ENCODE measurements at regions not wholly inside any gene's neighbourhood (a gene's known extent, or its start where the extent isn't known, plus 50 kb on each side); places are given as distances from the start of the nearest gene placed in this dataset.

DNA sequence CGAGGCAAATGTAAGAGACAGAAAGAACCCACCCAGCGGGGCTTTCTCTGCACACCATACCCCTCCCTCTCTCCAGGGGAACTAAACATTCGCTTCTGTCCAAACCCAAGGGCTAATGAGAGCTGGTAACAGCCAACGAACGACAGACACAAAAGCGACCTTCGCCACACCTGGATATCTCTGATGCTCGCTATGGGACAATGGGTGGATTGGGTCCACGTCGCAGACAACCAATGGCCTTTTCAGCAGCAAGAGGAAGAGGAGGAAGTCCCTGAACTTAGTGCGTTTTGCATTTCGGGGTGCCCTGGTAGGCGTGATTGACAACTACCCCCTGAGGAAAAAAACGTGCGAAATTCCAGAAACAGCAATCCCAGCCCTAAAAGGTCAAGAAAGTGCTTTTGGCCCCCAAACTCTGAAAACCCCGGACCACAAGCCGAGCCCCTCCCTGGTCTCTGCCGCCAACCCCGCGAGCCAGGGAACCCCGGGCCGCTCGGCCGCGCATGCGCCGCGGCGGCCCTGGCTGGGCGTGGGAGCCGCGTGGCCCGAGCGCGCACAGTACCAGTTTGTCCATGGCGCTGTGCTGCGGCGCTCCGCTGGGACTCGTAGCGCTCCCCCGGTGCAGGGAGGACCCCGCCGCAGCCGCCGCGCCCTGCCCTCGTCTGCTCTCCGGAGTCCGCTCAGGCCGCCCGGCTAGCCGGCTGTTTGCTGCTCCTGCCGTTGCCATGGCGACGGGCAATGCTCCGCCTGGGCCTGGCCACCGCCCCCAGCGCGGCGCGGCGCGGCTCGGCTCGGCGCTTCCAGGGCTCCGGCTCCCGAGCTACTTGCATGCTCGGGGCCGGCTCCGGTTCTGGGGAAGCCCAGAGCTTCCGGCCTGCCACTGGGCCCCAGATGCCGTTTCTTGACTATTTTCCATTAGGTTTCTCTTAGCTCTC, 66.9 kb upstream of the DNAH5 start:
- peak; percentile 48 for DNase-seq

DNA sequence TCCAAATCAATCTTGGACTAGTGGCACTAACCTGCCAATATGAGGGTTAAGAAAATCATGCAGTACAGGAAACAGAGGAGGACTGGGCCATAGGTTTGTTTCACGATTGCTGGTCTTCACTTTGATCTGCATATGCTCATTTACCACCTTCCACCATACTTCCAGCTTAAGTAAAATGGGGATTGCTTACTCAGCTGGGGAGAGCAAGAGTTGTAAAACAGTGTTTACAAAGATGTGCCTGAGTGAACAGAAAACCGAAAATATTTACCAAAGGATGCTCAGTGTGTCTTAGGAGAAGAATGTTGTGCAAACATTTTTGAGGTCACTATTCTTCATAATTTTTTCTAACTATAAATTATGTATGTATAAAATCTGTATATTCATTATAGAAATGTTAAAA, 65.1 kb upstream of the DNAH5 start:
- DNase-seq = no peak

DNA sequence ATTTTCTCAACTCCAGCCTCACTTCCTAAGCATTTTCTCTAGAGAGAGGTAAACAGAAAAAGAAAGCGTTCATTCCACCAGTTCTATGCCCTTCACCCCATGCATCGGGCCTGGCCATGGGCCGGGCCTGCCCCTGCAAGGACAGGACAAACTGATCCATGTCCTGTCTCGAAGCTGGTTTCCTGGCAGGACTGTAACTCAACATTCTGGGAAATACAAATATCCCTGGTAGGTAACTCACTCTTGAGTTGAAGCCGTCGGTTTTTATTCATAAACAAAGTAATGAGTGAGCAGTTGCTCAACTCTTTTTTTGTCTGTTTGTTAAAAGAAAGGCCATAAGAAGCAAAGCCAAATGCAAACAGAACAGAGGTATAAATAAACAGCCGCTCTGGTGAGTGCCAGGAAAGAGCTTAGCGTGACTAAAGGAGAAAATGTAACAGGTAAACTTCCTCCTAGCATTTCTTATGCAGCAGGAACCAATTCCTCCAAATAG, 64.4 kb upstream of the DNAH5 start:
- no peak for DNase-seq

DNA sequence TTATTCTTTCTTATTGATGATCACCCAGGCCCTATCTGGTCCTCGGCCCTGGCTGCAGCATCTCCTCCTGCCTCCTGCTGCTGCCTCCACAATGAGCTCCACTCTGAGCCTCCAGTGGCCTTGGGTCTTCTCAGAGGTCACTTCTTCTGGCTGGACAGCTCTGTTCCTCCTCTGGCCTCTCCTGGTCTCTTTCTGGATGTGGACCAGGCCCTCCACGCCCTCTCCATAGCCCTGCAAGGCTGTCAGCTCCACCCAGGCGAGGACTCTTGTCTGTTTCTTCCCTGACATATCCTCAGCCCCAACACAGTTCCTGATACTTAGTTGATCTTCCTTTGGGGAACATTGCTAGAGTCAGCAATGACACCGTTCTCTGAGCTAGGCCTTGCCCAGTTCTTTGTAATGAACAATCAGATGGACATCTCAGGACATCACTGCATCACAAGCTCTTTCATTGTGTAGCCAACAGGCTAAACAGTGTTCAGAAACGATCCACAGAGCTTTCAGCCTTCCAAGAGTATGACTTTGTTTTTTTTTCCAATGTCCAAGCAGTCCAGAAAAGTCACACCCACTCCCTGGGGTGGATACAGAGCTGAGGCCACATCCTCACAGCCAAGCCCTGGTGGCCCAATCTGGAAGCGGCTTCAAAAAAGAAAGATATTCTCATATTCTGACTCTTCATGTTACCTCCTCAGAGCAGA, 62.5 kb upstream of the DNAH5 start:
- no peak for DNase-seq

DNA sequence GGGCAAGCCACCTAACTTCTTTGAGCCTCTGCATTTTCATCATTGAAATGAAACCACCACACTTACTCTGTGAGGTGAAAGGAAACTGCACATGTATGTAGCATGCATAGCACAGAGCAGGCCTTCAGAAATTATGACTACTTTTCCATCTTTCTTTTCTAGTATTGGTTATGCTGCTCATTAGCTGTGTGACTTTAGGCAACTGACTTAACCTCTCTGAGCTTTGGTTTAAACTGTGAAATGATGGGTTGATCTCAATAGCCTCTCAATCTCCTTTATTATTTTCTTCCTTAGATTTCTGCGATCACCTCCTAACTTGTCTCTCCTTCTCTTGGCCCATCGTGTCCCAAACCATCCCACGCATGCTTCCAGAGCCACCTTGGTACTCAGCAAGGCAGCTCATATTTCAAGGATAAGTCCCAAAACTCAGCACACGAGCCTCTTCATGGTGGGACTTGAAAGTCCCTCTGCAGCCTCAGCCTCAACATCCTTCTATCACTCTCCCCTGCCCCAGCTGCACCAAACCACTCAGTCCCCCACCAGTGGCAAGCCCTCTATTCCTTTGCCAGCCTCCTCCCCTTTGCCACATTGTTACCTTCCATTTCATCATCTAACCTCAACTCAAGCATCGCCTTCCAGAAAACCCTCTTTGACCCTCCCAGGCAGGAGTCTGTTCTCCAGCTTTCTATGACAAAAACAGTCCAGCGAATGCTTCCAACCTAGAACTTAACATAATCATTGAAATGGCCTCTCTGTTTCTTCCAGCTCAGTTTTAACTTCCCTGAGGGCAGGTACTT, 60.3 kb upstream of the DNAH5 start:
- no peak for DNase-seq

DNA sequence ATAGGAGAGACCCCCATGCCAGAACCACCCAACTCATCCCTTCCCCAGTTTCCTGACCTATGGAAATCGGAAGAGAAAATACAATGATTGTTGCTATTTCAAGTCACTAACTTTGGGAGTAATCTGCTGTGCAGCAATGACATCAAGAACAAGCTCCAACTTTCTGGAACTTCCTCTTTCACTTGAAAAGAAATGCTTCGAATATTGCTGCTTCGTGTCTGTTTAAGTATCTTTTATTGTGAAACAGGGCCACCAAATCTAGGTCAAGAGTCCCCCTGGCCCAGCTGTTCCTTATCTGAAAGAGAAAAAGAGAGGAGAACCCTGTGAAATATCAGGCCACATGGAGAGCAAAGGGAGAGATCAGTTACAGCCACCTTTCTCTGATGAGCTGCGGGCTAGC, 59.4 kb upstream of the DNAH5 start:
- DNase-seq = peak; percentile 87

DNA sequence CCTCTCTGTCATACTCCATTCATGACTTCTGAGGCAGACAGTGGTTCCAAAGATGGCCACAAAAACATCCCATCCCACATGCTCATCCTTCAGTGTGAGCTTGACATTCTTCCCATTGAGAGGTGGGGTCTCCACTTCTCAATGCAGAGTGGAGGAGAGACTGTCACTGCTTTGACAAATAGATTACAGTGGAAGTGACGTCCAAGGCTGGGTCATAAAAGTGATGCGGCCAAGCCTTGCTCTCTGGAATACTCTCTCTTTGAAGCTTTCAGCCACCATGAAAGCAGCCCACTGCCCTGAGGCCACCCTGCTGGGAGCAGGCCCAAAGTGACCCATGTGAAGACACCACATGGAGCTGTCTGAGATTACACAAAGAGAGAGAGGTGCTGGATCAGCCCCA, 59.0 kb upstream of the DNAH5 start:
- no peak for DNase-seq

DNA sequence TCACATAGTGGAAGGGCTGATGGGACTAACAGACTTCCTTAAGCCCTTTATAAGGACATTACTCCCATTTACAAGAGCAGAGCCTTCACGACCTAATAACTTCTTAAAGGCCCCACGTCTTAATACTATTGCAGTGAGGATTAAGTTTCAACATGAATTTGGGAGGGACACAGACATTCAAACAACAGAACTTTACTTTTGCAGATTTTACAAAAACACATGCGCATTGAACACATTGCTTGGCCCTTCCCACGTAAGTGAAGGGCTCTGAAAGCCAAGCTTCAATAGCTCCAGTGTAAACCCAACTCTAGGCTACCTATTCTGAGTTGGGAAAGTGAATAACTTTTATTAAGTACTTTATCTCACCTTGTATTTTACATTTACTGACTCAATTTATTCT, 53.8 kb upstream of the DNAH5 start:
- DNase-seq = no peak

DNA sequence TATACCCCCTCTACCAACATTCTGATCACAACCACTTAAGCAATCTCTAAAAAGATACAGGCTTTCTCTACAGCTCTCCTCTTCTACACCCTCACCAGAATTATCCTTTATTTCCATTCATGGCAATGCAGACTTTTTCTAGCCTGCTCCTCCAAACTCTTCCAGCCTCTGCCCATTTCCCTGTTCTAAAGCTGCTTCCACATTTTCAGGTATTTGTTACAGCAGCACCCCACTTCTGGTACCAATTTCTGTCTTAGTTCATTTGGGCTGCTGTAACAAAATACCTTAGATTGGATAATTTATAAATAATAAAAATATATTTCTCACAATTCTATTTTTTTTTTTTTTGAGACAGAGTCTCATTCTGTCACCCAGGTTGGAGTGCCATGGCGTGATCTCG, 53.0 kb upstream of the DNAH5 start:
- DNase-seq = no peak

DNA sequence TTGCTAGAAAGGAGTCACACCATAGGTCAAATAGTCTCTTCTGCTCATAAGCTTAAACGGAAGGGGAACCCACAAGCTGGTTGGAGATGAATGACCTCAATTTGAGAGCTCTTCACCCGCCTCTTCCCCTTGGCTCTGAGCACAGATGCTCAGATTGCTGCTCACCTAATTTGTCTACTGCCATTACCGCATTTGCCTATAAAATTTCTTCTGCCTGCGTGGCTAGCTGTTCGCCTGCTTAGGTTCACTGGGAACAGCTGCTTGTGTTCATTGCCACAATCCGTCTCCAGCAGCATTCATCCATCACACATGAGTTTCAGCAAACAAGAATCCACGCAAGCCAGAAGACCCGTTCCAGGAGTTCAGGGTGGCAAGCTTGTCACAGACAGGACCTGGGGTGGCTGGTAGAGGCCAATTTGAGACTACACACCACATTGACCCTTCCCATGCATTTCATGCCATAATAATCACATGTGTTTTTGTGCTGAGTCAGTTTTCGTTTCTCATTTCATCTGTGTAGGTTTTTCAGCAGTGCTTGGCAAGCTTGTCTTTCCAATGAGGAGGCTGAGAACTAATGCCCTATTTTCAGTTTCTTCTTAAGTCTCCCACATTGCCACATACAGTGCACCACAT, 50.2 kb upstream of the DNAH5 start:
- DNase-seq = peak; percentile 30
